Stimulated activated CD4-positive, alpha-beta T cell treated with anti-CD3 and anti-CD28 coated beads, Interleukin-1b, Interleukin-23, amount 100 ng/mL, for 48 hours (primary cell): ENCODE measurements at regions not wholly inside any gene's neighbourhood (a gene's known extent, or its start where the extent isn't known, plus 50 kb on each side); places are given as distances from the start of the nearest gene placed in this dataset.

ENCODE experiments used
- DNase-seq: peaks from one replicate; pipeline ENCODE4 v3.0.0-alpha.2; 2020

DNA sequence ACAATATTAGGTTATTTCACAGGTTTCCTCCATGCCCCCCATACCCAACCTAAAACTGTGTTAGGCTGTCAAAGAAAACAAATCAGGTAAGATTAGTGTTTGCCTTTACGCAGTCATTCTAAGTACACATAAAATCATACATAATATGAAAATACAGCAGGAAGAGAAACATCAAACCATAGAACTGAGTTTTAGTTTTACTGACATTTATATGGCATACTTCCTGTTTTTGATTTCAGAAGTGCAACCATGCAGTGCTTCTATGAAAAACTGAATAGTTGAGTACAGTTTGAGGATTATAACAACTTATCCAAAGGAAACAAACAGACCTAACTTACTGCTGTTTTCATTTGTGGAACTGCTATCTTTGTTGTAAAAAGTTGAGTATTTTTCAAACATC, 91.3 kb downstream of the KCNRG start:
- DNase-seq, result no peak

- DNase-seq, result no peak
Observed at GRCh38 chr13:50107205-50107604, 92.0 kb downstream of the KCNRG start.

GRCh38 chr13:50114961-50115360, 99.7 kb downstream of the KCNRG start:
- no peak for DNase-seq

DNA sequence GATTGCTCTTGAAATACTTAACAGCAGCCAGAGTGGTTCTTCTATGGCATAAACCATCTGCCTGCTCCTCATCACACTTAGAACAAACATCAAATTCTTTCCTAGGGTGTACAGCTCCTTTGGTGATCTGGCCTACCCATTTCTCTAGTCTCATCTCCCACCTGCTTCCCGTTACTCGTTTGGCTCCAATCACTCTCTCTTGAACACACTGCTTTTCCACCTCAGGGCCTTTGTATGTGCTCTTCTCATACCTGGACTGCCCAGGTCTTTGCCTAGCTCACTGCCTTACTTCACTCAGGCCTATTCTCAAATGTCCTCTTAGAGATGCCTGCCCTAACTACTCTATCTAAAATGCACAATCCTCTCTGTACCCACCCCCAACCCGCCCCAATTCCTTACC, 100.5 kb downstream of the KCNRG start:
- DNase-seq, result no peak

GRCh38 chr13:50116430-50116973, 101.3 kb downstream of the KCNRG start:
- DNase-seq, result no peak

GRCh38 chr13:50119591-50119990, 104.3 kb downstream of the KCNRG start:
- no peak for DNase-seq

DNA sequence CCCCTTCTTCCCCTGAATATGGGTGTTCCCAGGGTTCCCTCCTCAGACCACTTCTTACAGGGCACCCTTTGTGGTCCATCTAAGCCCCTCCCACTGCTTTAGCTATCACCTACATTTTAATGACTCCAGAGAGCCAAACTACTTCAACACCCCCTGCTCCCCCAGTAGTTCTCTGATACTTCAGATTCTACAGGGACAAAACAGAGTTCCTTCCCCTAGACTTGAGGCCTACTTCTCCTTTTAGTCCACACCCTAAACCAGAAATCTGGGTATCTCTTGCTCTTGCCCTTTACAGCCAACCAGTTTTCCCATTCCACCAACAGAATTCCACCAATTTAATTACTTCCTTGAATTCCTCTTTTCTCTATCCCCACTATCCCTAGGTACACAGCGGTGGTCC, 107.2 kb downstream of the KCNRG start:
- no peak for DNase-seq

DNA sequence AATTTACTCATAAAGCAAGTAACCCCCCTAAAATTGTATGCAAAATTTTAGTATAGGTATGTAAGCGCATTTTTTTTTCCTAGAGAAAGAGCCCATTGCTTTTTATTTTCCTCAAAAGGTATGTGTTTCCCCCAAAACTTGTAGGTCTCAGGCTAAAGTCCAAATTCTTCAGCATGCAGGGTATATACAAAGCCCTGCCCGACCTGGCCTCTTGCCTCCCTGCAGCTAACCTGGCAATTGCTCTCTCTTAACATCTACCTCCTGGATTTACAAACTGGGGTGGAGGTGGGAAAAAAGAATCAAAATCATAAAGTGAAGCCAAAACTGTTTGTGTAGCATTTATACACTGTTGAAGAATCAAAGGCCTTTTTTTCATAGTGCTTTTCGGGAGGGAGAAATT, 107.8 kb downstream of the KCNRG start:
- no peak for DNase-seq

DNA sequence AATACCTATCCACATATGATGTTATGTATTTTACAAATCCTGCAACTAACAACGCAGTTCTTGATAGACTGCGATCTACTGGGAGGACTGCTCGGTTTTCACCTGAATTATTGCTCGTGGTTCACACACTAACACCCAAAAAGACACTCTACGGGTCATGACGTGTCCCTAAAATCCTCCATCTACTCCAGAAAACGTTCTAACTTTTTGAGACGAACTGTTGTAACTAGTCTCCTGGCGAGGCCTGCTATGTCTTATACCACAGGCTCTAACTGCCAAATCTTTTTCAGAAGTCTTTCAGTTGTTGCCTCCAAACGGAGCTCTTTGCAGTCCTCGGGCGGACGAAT, 108.2 kb downstream of the KCNRG start:
- DNase-seq, result no peak

- peak; percentile 66 for DNase-seq
Observed at GRCh38 chr13:50123862-50124535, 108.8 kb downstream of the KCNRG start.

GRCh38 chr13:50124536-50125303, 109.5 kb downstream of the KCNRG start:
- peak; percentile 87 for DNase-seq

GRCh38 chr13:50125304-50125553, 110.0 kb downstream of the KCNRG start:
- DNase-seq, result no peak

DNA sequence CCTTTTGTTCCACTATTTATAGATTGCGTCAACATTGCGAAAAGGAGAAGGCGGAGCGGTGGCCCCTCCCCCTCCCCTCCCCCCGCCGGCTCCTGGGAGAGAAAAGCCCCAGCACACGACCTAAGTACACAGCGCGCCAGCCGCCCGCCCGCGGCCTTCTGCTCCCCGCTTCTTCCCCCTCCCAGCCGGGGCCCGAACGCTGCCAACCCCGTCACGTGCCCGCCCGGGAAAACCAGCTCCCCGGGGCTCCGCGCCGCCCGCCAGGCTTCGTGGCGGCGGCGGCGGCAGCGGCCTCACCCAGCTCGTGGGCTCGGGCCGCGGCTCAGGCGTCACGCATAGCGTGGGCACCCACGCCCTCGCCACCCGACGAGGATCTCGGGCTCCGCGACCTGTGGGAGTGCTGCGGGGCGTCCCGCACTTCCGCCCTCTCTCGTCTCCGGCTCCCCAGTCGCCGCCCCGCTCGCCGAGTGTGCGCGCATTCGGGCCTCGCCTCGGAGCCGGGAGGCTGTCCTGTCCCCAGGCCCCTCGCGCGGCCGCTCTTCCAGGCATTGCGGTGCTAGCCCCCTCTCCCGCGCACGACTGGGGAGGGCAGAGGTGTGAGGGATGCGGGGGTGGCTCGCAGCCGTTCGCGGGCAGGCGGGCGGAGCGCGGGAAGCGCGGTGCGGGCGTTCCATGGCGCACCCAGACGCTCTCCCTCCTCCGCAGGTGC, 110.5 kb downstream of the KCNRG start:
- peak; percentile 75 for DNase-seq

GRCh38 chr13:50126263-50126992, 111.2 kb downstream of the KCNRG start:
- DNase-seq, result no peak

DNA sequence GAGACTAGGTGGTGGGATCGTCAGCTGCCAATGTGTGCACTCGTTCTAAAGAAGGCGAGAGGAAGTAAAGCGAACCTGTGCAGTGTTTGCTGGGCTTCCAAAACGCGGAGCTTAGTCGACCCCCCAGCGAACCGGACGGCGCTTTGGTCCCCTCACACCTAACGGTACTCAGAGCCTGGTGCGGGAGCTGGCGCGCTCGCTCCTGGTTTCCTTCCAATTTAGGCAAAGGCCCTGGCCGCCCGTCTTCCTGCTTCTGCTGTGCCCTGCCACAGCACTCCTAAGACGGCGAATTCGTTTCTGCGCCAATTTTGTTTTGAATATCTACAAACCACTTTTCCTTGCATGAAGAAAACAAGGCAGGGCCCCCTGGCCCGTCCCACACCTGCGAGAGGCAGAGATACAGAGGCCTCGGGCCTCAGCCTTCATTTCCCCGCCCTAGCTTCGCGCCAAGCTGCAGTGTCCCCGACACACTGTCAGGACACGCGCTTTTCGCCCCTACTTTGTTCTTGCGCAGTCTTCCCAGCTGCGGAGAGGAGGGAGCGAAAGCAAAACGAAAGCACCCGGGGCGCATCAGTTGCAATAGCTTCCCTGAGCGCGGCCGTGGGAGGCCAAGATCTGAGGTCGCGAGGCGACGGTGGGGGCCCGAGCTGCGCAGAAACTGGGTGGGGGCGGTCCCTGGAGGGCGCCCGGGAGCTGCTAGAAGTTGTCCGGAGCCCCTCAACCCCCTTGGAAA, 111.9 kb downstream of the KCNRG start:
- DNase-seq, result peak; percentile 50

DNA sequence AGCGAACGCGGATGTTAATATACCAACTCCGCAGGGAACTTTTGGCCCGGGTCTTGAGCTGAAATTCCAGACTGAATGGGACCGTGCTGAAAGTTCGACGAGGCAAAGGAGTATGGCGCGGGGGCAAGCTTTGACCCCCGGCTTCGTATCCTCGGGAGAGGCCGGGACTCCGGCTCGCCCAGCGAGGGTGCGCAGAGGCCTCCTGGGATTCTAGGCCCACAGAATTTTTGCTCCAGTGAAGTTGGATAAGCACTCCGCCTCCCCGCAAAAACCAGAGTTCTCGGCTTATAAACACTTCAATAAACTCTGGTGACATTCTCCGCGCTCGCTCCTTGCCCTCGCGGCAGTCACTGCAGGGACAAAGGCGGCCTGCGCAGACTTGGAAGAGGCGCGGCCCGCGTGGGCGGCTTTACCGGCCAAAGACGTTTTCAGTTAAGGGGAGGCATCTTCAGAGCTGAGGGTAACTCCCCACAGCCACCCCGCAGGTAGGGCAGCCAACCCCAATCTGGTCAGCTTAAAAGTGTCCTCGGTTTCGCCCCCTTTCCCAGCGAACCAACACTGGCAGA, 112.6 kb downstream of the KCNRG start:
- DNase-seq, result no peak

- peak; percentile 22 for DNase-seq
Observed at GRCh38 chr13:50128428-50128931, 113.2 kb downstream of the KCNRG start.

DNA sequence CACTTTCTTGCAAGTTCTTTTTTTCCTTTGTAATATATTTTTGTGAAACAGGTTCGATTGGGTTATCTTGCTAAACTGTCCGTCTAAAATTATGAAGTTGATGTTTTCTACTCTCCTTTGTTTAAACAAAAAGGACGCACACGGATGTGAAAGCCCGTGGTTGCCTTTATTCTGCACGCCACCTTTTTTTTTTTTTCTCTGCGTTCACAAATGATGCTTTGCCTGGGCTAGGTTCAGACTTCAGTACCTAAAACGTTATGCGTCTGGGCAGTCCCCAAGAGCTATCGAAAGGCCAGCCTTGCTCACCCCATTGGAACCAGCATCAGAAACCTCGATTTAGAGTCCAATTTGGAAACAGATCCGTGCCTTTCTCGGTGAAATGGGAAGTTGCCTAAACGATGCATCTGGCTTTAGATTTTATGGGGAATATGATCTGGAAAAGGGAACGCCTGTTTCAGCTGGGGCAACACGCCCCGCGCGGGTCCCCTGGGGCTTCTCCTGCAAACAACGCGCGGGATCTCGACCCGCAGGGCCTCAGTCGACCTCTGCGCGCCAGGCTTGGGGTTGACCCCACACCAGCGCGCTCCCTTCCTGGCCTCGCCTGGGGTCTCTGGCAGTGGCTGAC, 113.9 kb downstream of the KCNRG start:
- DNase-seq, result no peak

DNA sequence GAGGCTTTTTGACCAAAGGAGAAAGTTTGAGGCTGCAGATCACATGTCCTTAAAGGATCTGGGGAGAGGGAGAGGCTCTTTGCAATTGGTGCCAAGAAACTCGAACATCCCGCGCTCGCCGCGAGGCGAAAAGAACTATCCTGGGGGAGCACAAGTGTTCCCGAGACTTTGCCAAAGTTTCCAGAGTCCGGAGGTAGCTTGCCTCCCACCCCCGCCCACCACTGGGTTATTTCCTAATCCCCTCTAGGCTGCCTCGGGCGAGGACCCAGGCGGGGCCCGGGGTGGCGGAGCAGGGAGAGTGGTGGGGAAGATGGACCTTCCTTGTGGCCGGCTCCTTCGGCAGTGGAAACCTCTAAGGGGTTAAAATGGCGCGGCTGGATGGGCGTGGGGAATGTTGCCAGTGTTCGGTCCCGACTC, 114.5 kb downstream of the KCNRG start:
- DNase-seq, result no peak

- peak; percentile 12 for DNase-seq
Observed at GRCh38 chr13:50130123-50130946, 115.1 kb downstream of the KCNRG start.
